OCI-LY1 (cell line): ENCODE measurements at regions not wholly inside any gene's neighbourhood (a gene's known extent, or its start where the extent isn't known, plus 50 kb on each side); places are given as distances from the start of the nearest gene placed in this dataset.

ENCODE experiments used
- H2AFZ ChIP-seq: fragments of 200-600 bp; sonication (generic), shearing (Covaris generic); 2 replicates; pipeline ENCODE4 v1.6.0; 2014; ENCODE audit warnings: antibody characterized with exemption, mild to moderate bottlenecking, low read length
- H3F3A ChIP-seq: fragments of 200-600 bp; sonication (generic), shearing (Covaris generic); 2 replicates; pipeline ENCODE4 v1.6.0; 2014; ENCODE audit warnings: mild to moderate bottlenecking, antibody characterized with exemption, low read length, moderate library complexity; ENCODE audit not compliant: insufficient read depth
- H3K27ac ChIP-seq: fragments of 200-600 bp; sonication (generic); 2 replicates; pipeline ENCODE4 v1.5.1; 2014; ENCODE audit warnings: low read length, mixed run types, mild to moderate bottlenecking, low read depth; ENCODE audit not compliant: poor library complexity, severe bottlenecking
- H3K27me3 ChIP-seq: fragments of 200-600 bp; sonication (generic); 2 replicates; pipeline ENCODE4 v1.6.0; 2014; ENCODE audit warnings: antibody characterized with exemption, mild to moderate bottlenecking, low read length, moderate library complexity; ENCODE audit not compliant: insufficient read depth
- H3K36me3 ChIP-seq: fragments of 200-600 bp; sonication (generic); 2 replicates; pipeline ENCODE4 v1.6.1; 2014; ENCODE audit warnings: mild to moderate bottlenecking, antibody characterized with exemption, low read length, moderate library complexity, mixed read lengths; ENCODE audit not compliant: insufficient read depth
- H3K4me1 ChIP-seq: fragments of 200-600 bp; sonication (generic); 2 replicates; pipeline ENCODE4 v1.5.1; 2014; ENCODE audit warnings: mild to moderate bottlenecking, low read length, moderate library complexity; ENCODE audit not compliant: insufficient read depth, severe bottlenecking
- H3K4me2 ChIP-seq: fragments of 200-600 bp; sonication (generic), shearing (Covaris generic); 2 replicates; pipeline ENCODE4 v1.6.1; 2014; ENCODE audit warnings: low read length
- H3K4me3 ChIP-seq: fragments of 200-600 bp; sonication (generic); 2 replicates; pipeline ENCODE4 v1.5.1; 2014; ENCODE audit warnings: low read length, low read depth, mild to moderate bottlenecking, mixed read lengths; ENCODE audit not compliant: poor library complexity, severe bottlenecking
- H3K79me2 ChIP-seq: fragments of 200-600 bp; shearing (Covaris generic); 2 replicates; pipeline ENCODE4 v1.6.1; 2016; ENCODE audit warnings: mixed run types, low read length, mixed read lengths; ENCODE audit not compliant: insufficient read depth
- H3K9ac ChIP-seq: fragments of 200-600 bp; sonication (generic), shearing (Covaris generic); 2 replicates; pipeline ENCODE4 v1.6.1; 2014; ENCODE audit warnings: mild to moderate bottlenecking, low read length, mixed read lengths
- H3K9me2 ChIP-seq: fragments of 200-600 bp; sonication (generic), shearing (Covaris generic); 2 replicates; pipeline ENCODE4 v1.6.1; 2014; ENCODE audit warnings: low read depth, mild to moderate bottlenecking, low read length, mixed read lengths
- H3K9me3 ChIP-seq: fragments of 200-600 bp; shearing (Covaris generic); 2 replicates; pipeline ENCODE4 v1.6.1; 2014; ENCODE audit warnings: low read length, mixed read lengths
- H4K20me1 ChIP-seq: fragments of 200-600 bp; sonication (generic), shearing (Covaris generic); 2 replicates; pipeline ENCODE4 v1.6.0; 2016; ENCODE audit warnings: mild to moderate bottlenecking, low read length; ENCODE audit not compliant: insufficient read depth
- CTCF ChIP-seq: fragments of 200-600 bp; sonication (generic), shearing (Covaris generic); IDR thresholded peaks from 2 replicates; pipeline ENCODE4 v1.5.1; 2017; ENCODE audit warnings: mild to moderate bottlenecking, antibody characterized with exemption, low read length, moderate library complexity, mixed read lengths
- EZH2 ChIP-seq: fragments of 200-600 bp; sonication (generic), shearing (Covaris generic); IDR thresholded peaks from 2 replicates; pipeline ENCODE4 v1.8.0; 2017; ENCODE audit warnings: borderline replicate concordance, mixed run types, mild to moderate bottlenecking, antibody characterized with exemption, low read length, moderate library complexity, mixed read lengths

- no peak overlapping the region for H3K9ac ChIP-seq
- no peaks in the 10 kb centered on the region for H3K36me3 ChIP-seq
- H3K79me2 ChIP-seq = no peaks in the 10 kb centered on the region
- H3K27me3 ChIP-seq = no peaks in the 10 kb centered on the region
- no peaks in the 10 kb centered on the region for H3K4me1 ChIP-seq
- H3K27ac ChIP-seq = no peak overlapping the region
- H3K9me3 ChIP-seq = no peaks in the 10 kb centered on the region
- no peaks in the 10 kb centered on the region for H3F3A ChIP-seq
- no peaks in the 10 kb centered on the region for H4K20me1 ChIP-seq
- H3K4me3 ChIP-seq = no peak overlapping the region
- H2AFZ ChIP-seq = no peak overlapping the region
- H3K4me2 ChIP-seq = no peak overlapping the region
- H3K9me2 ChIP-seq = no peaks in the 10 kb centered on the region
- no peak for TF ChIP-seq CTCF
- no peak for TF ChIP-seq EZH2
These were observed 270.2 kb upstream of the MVB12B start for GRCh38 chr9:126056312-126057021.

- H3F3A ChIP-seq = no peaks in the 10 kb centered on the region
- H3K4me2 ChIP-seq = no peak overlapping the region
- H3K79me2 ChIP-seq = no peaks in the 10 kb centered on the region
- no peak overlapping the region for H3K9ac ChIP-seq
- TF ChIP-seq EZH2 (no peak), CTCF (no peak)
- H3K4me1 ChIP-seq = no peaks in the 10 kb centered on the region
- no peak overlapping the region for H2AFZ ChIP-seq
- no peaks in the 10 kb centered on the region for H3K36me3 ChIP-seq
- H4K20me1 ChIP-seq = no peaks in the 10 kb centered on the region
- H3K9me3 ChIP-seq = no peaks in the 10 kb centered on the region
- no peaks in the 10 kb centered on the region for H3K27me3 ChIP-seq
- no peak overlapping the region for H3K4me3 ChIP-seq
- H3K9me2 ChIP-seq = no peaks in the 10 kb centered on the region
- no peak overlapping the region for H3K27ac ChIP-seq
These were observed 269.4 kb upstream of the MVB12B start for GRCh38 chr9:126057121-126057825.

- TF ChIP-seq EZH2 (no peak), CTCF (no peak)
- no peaks in the 10 kb centered on the region for H4K20me1 ChIP-seq
- H3K79me2 ChIP-seq = no peaks in the 10 kb centered on the region
- H3K4me1 ChIP-seq = no peaks in the 10 kb centered on the region
- no peak overlapping the region for H2AFZ ChIP-seq
- H3K27me3 ChIP-seq = no peaks in the 10 kb centered on the region
- no peaks in the 10 kb centered on the region for H3K36me3 ChIP-seq
- H3K4me2 ChIP-seq = no peak overlapping the region
- no peak overlapping the region for H3K27ac ChIP-seq
- H3K9ac ChIP-seq = no peak overlapping the region
- no peaks in the 10 kb centered on the region for H3F3A ChIP-seq
- no peaks in the 10 kb centered on the region for H3K9me3 ChIP-seq
- no peak overlapping the region for H3K4me3 ChIP-seq
- no peaks in the 10 kb centered on the region for H3K9me2 ChIP-seq
These were observed 268.6 kb upstream of the MVB12B start for GRCh38 chr9:126058011-126058531.
